K562 (cell line): ENCODE measurements at regions not wholly inside any gene's neighbourhood (a gene's known extent, or its start where the extent isn't known, plus 50 kb on each side); places are given as distances from the start of the nearest gene placed in this dataset.

ENCODE experiments used
- ATAC-seq: fragments of 200-7000 bp; cut with Tn5 transposase; 3 replicates; pipeline ENCODE4 v1.9.1; 2020; ENCODE audit warnings: moderate library complexity
- BruUV-seq: library from RNA; stranded (reverse); fragments of 400-500 nt; replicated peaks from 2 replicates; lab custom pipeline; 2021; lab: Mats Ljungman, UMichigan
- CTCF ChIA-PET: fragments of 300-600 bp; formaldehyde crosslinking; extraction: SDS; loops from one replicate; lab custom pipeline; 2021; ENCODE audit warnings: low intra/inter-chr PET ratio; lab: Yijun Ruan, JAX
- POLR2A ChIA-PET: fragments of 300-600, 350-650 bp; sonication (Branson Sonifier 250); formaldehyde crosslinking; extraction: SDS; loops from one replicate; lab custom pipeline; 2021; ENCODE audit warnings: antibody characterized with exemption, inconsistent platforms; lab: Yijun Ruan, JAX
- DNase-seq, 4 experiments: peaks; one replicate each; pipeline versions ENCODE4 v3.0.0 to v3.0.0-alpha.2; 2011 to 2018; ENCODE audit warnings: low spot score in 3 of 4, mixed read lengths in 3 of 4; ENCODE audit errors: extremely low read depth in 1 of 4
- FAIRE-seq: peaks from 2 replicates; lab custom pipeline; 2011; peaks lifted over from hg19 to GRCh38; lab: Jason Lieb, UNC
- H2AFZ ChIP-seq: 2 replicates; pipeline ENCODE4 v1.6.0; 2011; ENCODE audit warnings: low read depth, low read length, control low read depth, inconsistent platforms
- H3K27ac ChIP-seq: fragments of 200-600 bp; 3 replicates; pipeline ENCODE4 v1.8.0; 2011; ENCODE audit warnings: low read depth, mild to moderate bottlenecking, control low read depth, inconsistent platforms, low read length, moderate library complexity, mixed read lengths; ENCODE audit errors: extremely low read depth
- H3K27me3 ChIP-seq, 2 experiments: fragments of 300-600 bp in 1 of 2; 2 replicates in 1 of 2; 3 replicates in 1 of 2; pipeline versions ENCODE4 v1.6.0 to v1.8.0; 2011; ENCODE audit warnings: inconsistent platforms in 2 of 2, low read length in 2 of 2, mild to moderate bottlenecking in 1 of 2, mixed read lengths in 1 of 2, moderate library complexity in 1 of 2; ENCODE audit not compliant: control insufficient read depth in 2 of 2, insufficient read depth in 2 of 2
- H3K36me3 ChIP-seq: fragments of 300-600 bp; 3 replicates; pipeline ENCODE4 v1.8.0; 2011; ENCODE audit warnings: mild to moderate bottlenecking, low read length, inconsistent platforms; ENCODE audit not compliant: control insufficient read depth, insufficient read depth
- H3K4me1 ChIP-seq, 2 experiments: fragments of 200-600 bp in 1 of 2; replicated peaks in 1 of 2; 2 replicates in 1 of 2; 3 replicates in 1 of 2; pipeline versions ENCODE4 v1.5.1 to v1.8.0; 2011; ENCODE audit warnings: inconsistent platforms in 2 of 2, low read length in 2 of 2, mild to moderate bottlenecking in 1 of 2, mixed read lengths in 1 of 2, moderate library complexity in 1 of 2; ENCODE audit not compliant: control insufficient read depth in 2 of 2, insufficient read depth in 2 of 2
- H3K4me2 ChIP-seq: 2 replicates; pipeline ENCODE4 v1.6.1; 2011; ENCODE audit warnings: low read length, control low read depth, inconsistent platforms, mixed read lengths; ENCODE audit not compliant: insufficient read depth
- H3K4me3 ChIP-seq: fragments of 200-600 bp; sonication (generic), shearing (Covaris generic); 2 replicates; pipeline ENCODE4 v1.5.1; 2016; ENCODE audit warnings: control low read depth, inconsistent platforms
- H3K79me2 ChIP-seq: fragments of 200-600 bp; 3 replicates; pipeline ENCODE4 v1.8.0; 2011; ENCODE audit warnings: low read length, inconsistent platforms; ENCODE audit not compliant: control insufficient read depth, insufficient read depth
- H3K9ac ChIP-seq, 2 experiments: 2 replicates each; pipeline versions ENCODE4 v1.6.0 to v1.6.1; 2011; ENCODE audit warnings: low read depth in 2 of 2, low read length in 2 of 2, control low read depth in 1 of 2, inconsistent platforms in 1 of 2, mild to moderate bottlenecking in 1 of 2, mixed read lengths in 1 of 2; ENCODE audit not compliant: insufficient read depth in 1 of 2
- H3K9me1 ChIP-seq: one replicate; pipeline ENCODE4 v1.6.0; 2011; ENCODE audit warnings: inconsistent platforms, mild to moderate bottlenecking, low read length, moderate library complexity; ENCODE audit not compliant: control insufficient read depth, insufficient read depth
- H3K9me3 ChIP-seq: replicated peaks from 2 replicates; pipeline ENCODE4 v1.5.1; 2011; ENCODE audit warnings: low read depth, low read length, inconsistent platforms; ENCODE audit not compliant: control insufficient read depth, insufficient read depth
- H4K20me1 ChIP-seq: replicated peaks from 2 replicates; pipeline ENCODE4 v1.6.1; 2011; ENCODE audit warnings: low read length, inconsistent platforms, mixed read lengths; ENCODE audit not compliant: control insufficient read depth, insufficient read depth
- C11orf30 ChIP-seq: fragments of 450-650 bp; IDR thresholded peaks from 2 replicates; pipeline ENCODE4 v1.6.1; 2016; ENCODE audit warnings: low read depth, mild to moderate bottlenecking
- CAMTA2 ChIP-seq: fragments of 250-450 bp; sonication (Bioruptor Pico); conservative IDR thresholded peaks from 2 replicates; pipeline ENCODE4 v1.5.1; 2022
- DNMT1 ChIP-seq: fragments of 450-650 bp; IDR thresholded peaks from 2 replicates; pipeline ENCODE4 v1.6.1; 2016; ENCODE audit warnings: antibody characterized with exemption, mild to moderate bottlenecking
- HES1 ChIP-seq: fragments of 450-650 bp; IDR thresholded peaks from 2 replicates; pipeline ENCODE4 v1.6.1; 2016; ENCODE audit warnings: low read depth, mild to moderate bottlenecking, moderate library complexity
- HMGN3 ChIP-seq: IDR thresholded peaks from 2 replicates; pipeline ENCODE4 v1.6.1; 2011; ENCODE audit warnings: borderline replicate concordance, low read depth, mild to moderate bottlenecking, mixed read lengths, low read length; ENCODE audit not compliant: insufficient read length; ENCODE audit errors: extremely low read depth
- ILF3 ChIP-seq: fragments of 450-650 bp; IDR thresholded peaks from 2 replicates; pipeline ENCODE4 v1.6.1; 2018; ENCODE audit warnings: antibody characterized with exemption, mild to moderate bottlenecking, moderate library complexity, borderline replicate concordance
- MCM5 ChIP-seq: fragments of 450-650 bp; IDR thresholded peaks from 2 replicates; pipeline ENCODE4 v1.6.1; 2016; ENCODE audit warnings: low read depth
- TRIM28 ChIP-seq: fragments of 450-650 bp; IDR thresholded peaks from 2 replicates; pipeline ENCODE4 v1.6.1; 2017
- ZFP1 ChIP-seq: fragments of 450-650 bp; formaldehyde crosslinking; IDR thresholded peaks from 2 replicates; pipeline ENCODE4 v1.4.0; 2020; ENCODE audit warnings: mild to moderate bottlenecking, mixed read lengths
- ZFP36 ChIP-seq: fragments of 150-350 bp; IDR thresholded peaks from 2 replicates; pipeline ENCODE4 v1.6.1; 2018; ENCODE audit warnings: low read length, low read depth; ENCODE audit not compliant: partially characterized antibody
- ZNF124 ChIP-seq: sonication (generic); formaldehyde crosslinking; IDR thresholded peaks from 2 replicates; pipeline ENCODE4 v1.8.1; 2022; ENCODE audit warnings: missing genetic modification reagents
- ZNF217 ChIP-seq: sonication (generic); formaldehyde crosslinking; IDR thresholded peaks from 2 replicates; pipeline ENCODE4 v1.8.0; 2022; ENCODE audit warnings: mild to moderate bottlenecking, missing genetic modification reagents
- ZNF274 ChIP-seq: IDR thresholded peaks from 2 replicates; pipeline ENCODE4 v1.6.1; 2011; ENCODE audit warnings: low read depth, mild to moderate bottlenecking, low read length, moderate library complexity, borderline replicate concordance
- WGBS: fragments of 100-300 bp; shearing (Covaris generic); methylation state at CpG from one replicate; pipeline ENCODE4 v1.1.6; 2016; ENCODE audit warnings: low coverage, mixed read lengths; ENCODE audit not compliant: insufficient coverage; ENCODE audit errors: missing lambda C conversion rate; 5-methylcytosine and 5-hydroxymethylcytosine counted together
- in situ Hi-C: fragments of 300-500 bp; cut with MboI; formaldehyde crosslinking; loops from 4 replicates; pipeline ENCODE4 v1.15.0; 2018; ENCODE audit warnings: inconsistent platforms, mixed read lengths
- intact Hi-C: fragments of 100-400 bp; cut with micrococcal nuclease; formaldehyde crosslinking; loops from 2 replicates; pipeline ENCODE4 v1.14.2; 2022

DNA sequence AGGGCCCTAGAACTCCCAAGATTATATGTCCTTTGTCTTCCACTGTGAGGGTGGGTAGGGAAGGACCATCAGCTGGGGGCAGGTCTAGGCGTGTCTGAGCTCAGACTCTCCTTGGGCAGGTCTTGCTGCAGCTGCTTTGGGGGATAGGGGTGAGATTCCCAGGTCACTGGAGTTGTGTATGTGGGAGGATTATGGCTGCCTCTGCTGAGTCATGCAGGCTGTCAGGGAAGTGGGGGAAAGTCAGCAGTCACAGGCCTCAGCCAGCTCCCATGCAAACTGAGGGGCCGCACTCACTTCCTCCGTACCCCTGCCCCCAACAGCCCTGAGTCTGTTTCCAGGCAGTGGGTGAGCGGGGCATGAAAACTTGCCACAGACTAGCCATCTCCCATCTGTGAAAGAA is 600.8 kb downstream of the DIAPH3 start (continued):
- peak; percentile 22 for TF ChIP-seq ZFP36
- TF ChIP-seq DNMT1: no peak
- TF ChIP-seq HES1: no peak
- TF ChIP-seq C11orf30: peak; percentile 64

GRCh38 chr13:59566561-59566960 is 597.2 kb downstream of the DIAPH3 start:
- Histone ChIP-seq H3K4me3 (no peak overlapping the region), H3K9me3 (no peaks in the 10 kb centered on the region; the same call in 1 of the 2 replicates), H2AFZ (no peak overlapping the region)
- TF ChIP-seq ZNF217: no peak
- no peak for TF ChIP-seq MCM5
- no peak for TF ChIP-seq TRIM28
- TF ChIP-seq HMGN3: no peak
- TF ChIP-seq ZNF124 (CRISPR knock-in tag): no peak
- TF ChIP-seq ZFP1 (CRISPR knock-in tag): no peak
- no peak for TF ChIP-seq CAMTA2 (CRISPR knock-in tag)
- TF ChIP-seq ILF3: no peak
- TF ChIP-seq ZNF274: no peak
- TF ChIP-seq, all 486 proteins: peak for 0
- Histone ChIP-seq H3K4me1 (no peaks in the 10 kb centered on the region), H3K9ac (no peak overlapping the region), H4K20me1 (no peaks in the 10 kb centered on the region), H3K27me3 (no peaks in the 10 kb centered on the region; a peak in 1 of 5 replicates), H3K27ac (no peak overlapping the region), H3K4me2 (no peak overlapping the region), H3K36me3 (no peaks in the 10 kb centered on the region), H3K79me2 (no peaks in the 10 kb centered on the region), H3K9me1 (no peaks in the 10 kb centered on the region)
- POLR2A ChIA-PET: no interaction called here
- FAIRE-seq (no peak), DNase-seq (no peak), ATAC-seq (no peak)
- CTCF ChIA-PET: no interaction called here
- intact Hi-C loops (no loop called here), in situ Hi-C loops (no loop called here)
- 22% methylated on average over 1 of the region's 1 CpG for WGBS
- BruUV-seq: no TSS peak
